ENCODE measurements at regions not wholly inside any gene's neighbourhood (a gene's known extent, or its start where the extent isn't known, plus 50 kb on each side); places are given as distances from the start of the nearest gene placed in this dataset.

DNA sequence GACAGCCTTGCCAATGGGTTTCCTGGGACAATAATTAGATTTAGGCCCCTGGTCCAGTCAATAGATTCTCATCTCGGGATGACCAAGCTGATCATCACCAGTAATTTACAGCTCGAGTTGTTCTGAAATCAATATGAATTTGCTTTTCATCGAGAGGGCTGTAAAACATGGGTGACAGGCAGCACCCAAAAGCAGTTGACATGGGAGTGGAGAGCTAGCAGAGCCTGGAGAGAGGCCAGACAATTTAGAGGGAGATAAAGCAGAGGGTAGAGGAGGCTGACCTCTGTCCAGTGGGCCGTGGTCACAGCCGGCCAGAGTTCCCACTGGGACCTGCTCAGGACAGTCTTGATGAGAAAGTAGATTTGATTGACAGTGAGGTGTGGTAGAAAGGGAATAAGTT is 157.3 kb downstream of the ASCL4 start:
- Histone ChIP-seq H4K20me1 (ENCODE audit: control insufficient read depth, extremely low read depth, insufficient read depth, low read length) (no peaks in the 10 kb centered on the region), H3K9me3 (ENCODE audit: control insufficient read depth, low read depth, low read length) (no peaks in the 10 kb centered on the region), H3K79me2 (ENCODE audit: control insufficient read depth, insufficient read depth, low read length) (no peaks in the 10 kb centered on the region), H3K4me2 (ENCODE audit: control insufficient read depth, extremely low read depth, insufficient read depth, low read depth, low read length) (no peak overlapping the region), H2AFZ (ENCODE audit: control insufficient read depth, low read length) (no peak overlapping the region), H3K4me3 (ENCODE audit: control insufficient read depth in 2 of 3, extremely low read depth in 1 of 3, insufficient read depth in 2 of 3, low read depth in 1 of 3, low read length in 3 of 3) (no peak overlapping the region), H3K9ac (ENCODE audit: control insufficient read depth, extremely low read depth, insufficient read depth, low read length) (no peak overlapping the region), H3K27me3 (ENCODE audit: control insufficient read depth, extremely low read depth, insufficient read depth, low read length) (no peaks in the 10 kb centered on the region), H3K36me3 (ENCODE audit: control insufficient read depth in 2 of 2, extremely low read depth in 1 of 2, insufficient read depth in 2 of 2, low read length in 2 of 2) (no peaks in the 10 kb centered on the region), H3K9me1 (ENCODE audit: control insufficient read depth, extremely low read depth, insufficient read depth, low read length) (no peaks in the 10 kb centered on the region), H3K4me1 (ENCODE audit: control insufficient read depth, extremely low read depth, insufficient read depth, low read length) (no peaks in the 10 kb centered on the region), H3K27ac (ENCODE audit: control insufficient read depth, insufficient read depth, low read length) (no peak overlapping the region)
- no peak for FAIRE-seq
- dilution Hi-C loops (cut with MboI; ENCODE audit: extremely low pct_ligation_motif_present, low sequenced_read_pairs): no loop called here
- no peak for DNase-seq (ENCODE audit: low read depth, low spot score)
- TF ChIP-seq EZH2 (IDR thresholded peaks at IDR 0.05; ENCODE audit: low read length): no peak
- TF ChIP-seq, protein P1, sequence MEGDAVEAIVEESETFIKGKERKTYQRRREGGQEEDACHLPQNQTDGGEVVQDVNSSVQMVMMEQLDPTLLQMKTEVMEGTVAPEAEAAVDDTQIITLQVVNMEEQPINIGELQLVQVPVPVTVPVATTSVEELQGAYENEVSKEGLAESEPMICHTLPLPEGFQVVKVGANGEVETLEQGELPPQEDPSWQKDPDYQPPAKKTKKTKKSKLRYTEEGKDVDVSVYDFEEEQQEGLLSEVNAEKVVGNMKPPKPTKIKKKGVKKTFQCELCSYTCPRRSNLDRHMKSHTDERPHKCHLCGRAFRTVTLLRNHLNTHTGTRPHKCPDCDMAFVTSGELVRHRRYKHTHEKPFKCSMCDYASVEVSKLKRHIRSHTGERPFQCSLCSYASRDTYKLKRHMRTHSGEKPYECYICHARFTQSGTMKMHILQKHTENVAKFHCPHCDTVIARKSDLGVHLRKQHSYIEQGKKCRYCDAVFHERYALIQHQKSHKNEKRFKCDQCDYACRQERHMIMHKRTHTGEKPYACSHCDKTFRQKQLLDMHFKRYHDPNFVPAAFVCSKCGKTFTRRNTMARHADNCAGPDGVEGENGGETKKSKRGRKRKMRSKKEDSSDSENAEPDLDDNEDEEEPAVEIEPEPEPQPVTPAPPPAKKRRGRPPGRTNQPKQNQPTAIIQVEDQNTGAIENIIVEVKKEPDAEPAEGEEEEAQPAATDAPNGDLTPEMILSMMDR (optimal IDR thresholded peaks at IDR 0.05 in 1 of 3, IDR thresholded peaks at IDR 0.05 in 1 of 3, conservative IDR thresholded peaks at IDR 0.05 in 1 of 3; ENCODE audit: extremely low read depth in 1 of 3, insufficient read depth in 2 of 3, low read length in 3 of 3): no peak

DNA sequence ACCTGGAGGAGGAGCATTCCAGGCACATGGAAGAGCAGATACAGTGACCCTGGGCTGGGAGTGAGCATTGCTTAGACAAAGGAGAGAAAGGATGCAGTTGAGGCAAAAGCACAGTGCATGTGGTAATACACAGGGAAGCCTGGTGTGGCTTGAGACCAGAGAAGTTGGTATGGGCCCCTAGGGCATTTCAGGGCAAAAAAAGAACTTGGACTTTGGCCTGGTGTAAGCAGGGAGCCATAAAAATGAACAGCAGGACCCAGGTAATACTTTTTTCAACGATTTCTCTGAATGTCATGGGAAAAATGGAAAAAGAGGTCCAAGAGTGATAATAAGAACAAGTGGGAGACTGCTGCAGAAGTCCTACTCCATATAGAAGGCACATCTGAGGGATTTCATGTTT is 163.9 kb downstream of the ASCL4 start:
- DNase-seq (ENCODE audit: low read depth, low spot score) (no peak), FAIRE-seq (no peak)
- H3K9me1 ChIP-seq (ENCODE audit: control insufficient read depth, extremely low read depth, insufficient read depth, low read length): no peaks in the 10 kb centered on the region
- no peaks in the 10 kb centered on the region for H3K36me3 ChIP-seq (ENCODE audit: control insufficient read depth in 2 of 2, extremely low read depth in 1 of 2, insufficient read depth in 2 of 2, low read length in 2 of 2)
- no peak overlapping the region for H2AFZ ChIP-seq (ENCODE audit: control insufficient read depth, low read length)
- dilution Hi-C loops (cut with MboI; ENCODE audit: extremely low pct_ligation_motif_present, low sequenced_read_pairs): no loop called here
- no peak for TF ChIP-seq EZH2 (IDR thresholded peaks at IDR 0.05; ENCODE audit: low read length)
- TF ChIP-seq, protein P1 (optimal IDR thresholded peaks at IDR 0.05 in 1 of 3, IDR thresholded peaks at IDR 0.05 in 1 of 3, conservative IDR thresholded peaks at IDR 0.05 in 1 of 3; ENCODE audit: extremely low read depth in 1 of 3, insufficient read depth in 2 of 3, low read length in 3 of 3): no peak
- H3K79me2 ChIP-seq (ENCODE audit: control insufficient read depth, insufficient read depth, low read length): no peaks in the 10 kb centered on the region
- no peaks in the 10 kb centered on the region for H3K27me3 ChIP-seq (ENCODE audit: control insufficient read depth, extremely low read depth, insufficient read depth, low read length)
- H3K27ac ChIP-seq (ENCODE audit: control insufficient read depth, insufficient read depth, low read length): no peak overlapping the region
- H3K9ac ChIP-seq (ENCODE audit: control insufficient read depth, extremely low read depth, insufficient read depth, low read length): no peak overlapping the region
- no peaks in the 10 kb centered on the region for H4K20me1 ChIP-seq (ENCODE audit: control insufficient read depth, extremely low read depth, insufficient read depth, low read length)
- no peaks in the 10 kb centered on the region for H3K9me3 ChIP-seq (ENCODE audit: control insufficient read depth, low read depth, low read length)
- H3K4me1 ChIP-seq (ENCODE audit: control insufficient read depth, extremely low read depth, insufficient read depth, low read length): no peaks in the 10 kb centered on the region
- H3K4me3 ChIP-seq (ENCODE audit: control insufficient read depth in 2 of 3, extremely low read depth in 1 of 3, insufficient read depth in 2 of 3, low read depth in 1 of 3, low read length in 3 of 3): no peak overlapping the region
- H3K4me2 ChIP-seq (ENCODE audit: control insufficient read depth, extremely low read depth, insufficient read depth, low read depth, low read length): no peak overlapping the region
